ENCODE measurements at regions not wholly inside any gene's neighbourhood (a gene's known extent, or its start where the extent isn't known, plus 50 kb on each side); places are given as distances from the start of the nearest gene placed in this dataset.

GRCh38 chr2:144606466-144607095 lies 86.7 kb upstream of the ZEB2 start:
- no peak overlapping the region for H3K4me3 ChIP-seq (ENCODE audit: low read depth, low read length)
- no peak for DNase-seq (ENCODE audit: low read depth)
- TF ChIP-seq CTCF (IDR thresholded peaks at IDR 0.05; ENCODE audit: control insufficient read depth, extremely low read depth, insufficient read depth): no peak

- TF ChIP-seq CTCF (IDR thresholded peaks at IDR 0.05; ENCODE audit: control insufficient read depth, extremely low read depth, insufficient read depth): no peak
- DNase-seq (ENCODE audit: low read depth): no peak
Measured at GRCh38 chr2:144605231-144605840, 85.4 kb upstream of the ZEB2 start.

GRCh38 chr2:144603334-144603733 lies 83.4 kb upstream of the ZEB2 start:
- TF ChIP-seq CTCF (IDR thresholded peaks at IDR 0.05; ENCODE audit: control insufficient read depth, extremely low read depth, insufficient read depth): no peak
- no peak for DNase-seq (ENCODE audit: low read depth)
- no peak overlapping the region for H3K4me3 ChIP-seq (ENCODE audit: low read depth, low read length)

More at GRCh38 chr2:144605231-144605840, 85.4 kb upstream of the ZEB2 start:
- H3K4me3 ChIP-seq (ENCODE audit: low read depth, low read length): no peak overlapping the region

GRCh38 chr2:144598906-144599305 lies 79.0 kb upstream of the ZEB2 start:
- no peak for DNase-seq (ENCODE audit: low read depth)
- no peak overlapping the region for H3K4me3 ChIP-seq (ENCODE audit: low read depth, low read length)

GRCh38 chr2:144597894-144598593 lies 78.1 kb upstream of the ZEB2 start:
- no peak for TF ChIP-seq CTCF (IDR thresholded peaks at IDR 0.05; ENCODE audit: control insufficient read depth, extremely low read depth, insufficient read depth)
- no peak overlapping the region for H3K4me3 ChIP-seq (ENCODE audit: low read depth, low read length)
- no peak for DNase-seq (ENCODE audit: low read depth)

More at GRCh38 chr2:144598906-144599305, 79.0 kb upstream of the ZEB2 start:
- TF ChIP-seq CTCF (IDR thresholded peaks at IDR 0.05; ENCODE audit: control insufficient read depth, extremely low read depth, insufficient read depth): no peak

- no peak for TF ChIP-seq CTCF (IDR thresholded peaks at IDR 0.05; ENCODE audit: control insufficient read depth, extremely low read depth, insufficient read depth)
- DNase-seq (ENCODE audit: low read depth): no peak
- no peak overlapping the region for H3K4me3 ChIP-seq (ENCODE audit: low read depth, low read length)
Measured at GRCh38 chr2:144597388-144597787, 77.5 kb upstream of the ZEB2 start.
